HG03442 (cell line): ENCODE measurements at regions not wholly inside any gene's neighbourhood (a gene's known extent, or its start where the extent isn't known, plus 50 kb on each side); places are given as distances from the start of the nearest gene placed in this dataset.
"Not testable (repeated sequence)": the region's sequence is repeated elsewhere in the genome, so short reads cannot be mapped to it uniquely, and the experiment has no call there.

Source experiments
- ATAC-seq: cut with Tn5 transposase; IDR thresholded peaks from one replicate; pipeline ENCODE4 v1.9.1; 2021; ENCODE audit warnings: mild to moderate bottlenecking, moderate library complexity; ENCODE audit not compliant: unreplicated experiment

- no peak for ATAC-seq
These were observed 182.5 kb upstream of the AKR1E2 start for GRCh38 chr10:4643471-4643870.

GRCh38 chr10:4639960-4640359 is 186.0 kb upstream of the AKR1E2 start:
- no peak for ATAC-seq

- ATAC-seq = no peak
These were observed 187.9 kb upstream of the AKR1E2 start for GRCh38 chr10:4638099-4638498.

GRCh38 chr10:4637657-4638056 is 188.3 kb upstream of the AKR1E2 start:
- ATAC-seq = no peak

- ATAC-seq = no peak
These were observed 190.1 kb upstream of the AKR1E2 start for GRCh38 chr10:4635883-4636282.

- ATAC-seq = no peak
These were observed 190.6 kb upstream of the AKR1E2 start for GRCh38 chr10:4635388-4635787.

- no peak for ATAC-seq
These were observed 192.2 kb upstream of the AKR1E2 start for GRCh38 chr10:4633776-4634175.

- no peak for ATAC-seq
These were observed 192.8 kb upstream of the AKR1E2 start for GRCh38 chr10:4633186-4633585.

- ATAC-seq = no peak
These were observed 193.2 kb upstream of the AKR1E2 start for GRCh38 chr10:4632757-4633156.

GRCh38 chr10:4626919-4627318 is 199.1 kb upstream of the AKR1E2 start:
- no peak for ATAC-seq

GRCh38 chr10:4623757-4624420 is 202.1 kb upstream of the AKR1E2 start:
- ATAC-seq = no peak

- no peak for ATAC-seq
These were observed 202.8 kb upstream of the AKR1E2 start for GRCh38 chr10:4623200-4623599.

GRCh38 chr10:4622384-4622783 is 203.6 kb upstream of the AKR1E2 start:
- ATAC-seq = no peak

GRCh38 chr10:4617589-4617988 is 208.4 kb upstream of the AKR1E2 start:
- no peak for ATAC-seq

- no peak for ATAC-seq
These were observed 211.0 kb upstream of the AKR1E2 start for GRCh38 chr10:4615042-4615441.

GRCh38 chr10:4609251-4609650 is 216.8 kb upstream of the AKR1E2 start:
- ATAC-seq = no peak

- no peak for ATAC-seq
These were observed 218.3 kb upstream of the AKR1E2 start for GRCh38 chr10:4607681-4608080.

- no peak for ATAC-seq
These were observed 219.0 kb upstream of the AKR1E2 start for GRCh38 chr10:4606856-4607636.

- ATAC-seq = no peak
These were observed 223.1 kb upstream of the AKR1E2 start for GRCh38 chr10:4602764-4603491.

- ATAC-seq = no peak
These were observed 226.5 kb upstream of the AKR1E2 start for GRCh38 chr10:4599471-4599870.

GRCh38 chr10:4597898-4598297 is 228.1 kb upstream of the AKR1E2 start:
- not testable (repeated sequence) for ATAC-seq

- no peak for ATAC-seq
These were observed 229.1 kb upstream of the AKR1E2 start for GRCh38 chr10:4596951-4597350.
